Sigmoid colon (tissue), 6 donors: ENCODE measurements at regions not wholly inside any gene's neighbourhood (a gene's known extent, or its start where the extent isn't known, plus 50 kb on each side); places are given as distances from the start of the nearest gene placed in this dataset.

Experiments
- DNase-seq: peaks from one replicate; pipeline ENCODE4 v3.0.0-alpha.2; 2019
- H3K27ac ChIP-seq, 4 donors: fragments of 200-600 bp; sonication (generic); one replicate each; pipeline ENCODE4 v1.5.1; 2016 to 2019; ENCODE audit warnings: mild to moderate bottlenecking in 1 of 4
- H3K27me3 ChIP-seq, 3 donors: fragments of 200-600 bp; sonication (generic); one replicate each; pipeline ENCODE4 v1.5.1; 2019; ENCODE audit warnings: mild to moderate bottlenecking in 1 of 3
- H3K36me3 ChIP-seq, 4 donors: fragments of 200-600 bp; sonication (generic); one replicate each; pipeline ENCODE4 v1.5.1; 2016 to 2019
- H3K4me1 ChIP-seq, 4 donors: fragments of 200-600 bp; sonication (generic); one replicate each; pipeline ENCODE4 v1.5.1; 2017 to 2019
- H3K4me3 ChIP-seq, 4 donors: fragments of 200-600 bp; sonication (generic); one replicate each; pipeline ENCODE4 v1.5.1; 2017 to 2019; ENCODE audit warnings: mild to moderate bottlenecking in 2 of 4, moderate library complexity in 1 of 4
- H3K9me3 ChIP-seq, 4 donors: fragments of 200-600 bp in 3 of 4; sonication (generic) in 3 of 4; one replicate each; pipeline versions ENCODE4 v1.5.1 to v1.6.1; 2013 to 2019
- CTCF ChIP-seq, 4 experiments: fragments of 450-650 bp in 3 of 4; fragments of 200-600 bp in 1 of 4; IDR thresholded peaks; one replicate each; pipeline ENCODE4 v1.5.1; 2016 to 2019; ENCODE audit warnings: antibody characterized with exemption in 4 of 4, mild to moderate bottlenecking in 3 of 4, moderate library complexity in 2 of 4
- EP300 ChIP-seq, 4 donors: sonication (generic); formaldehyde crosslinking; IDR thresholded peaks; one replicate each; pipeline ENCODE4 v1.6.1; 2017; ENCODE audit warnings: antibody characterized with exemption in 4 of 4
- POLR2A ChIP-seq, 2 donors: fragments of 450-650 bp; IDR thresholded peaks; one replicate each; pipeline ENCODE4 v1.6.1; 2016; ENCODE audit warnings: antibody characterized with exemption in 2 of 2, mild to moderate bottlenecking in 2 of 2, moderate library complexity in 2 of 2
- POLR2AphosphoS5 ChIP-seq, 4 donors: sonication (generic); formaldehyde crosslinking; IDR thresholded peaks; one replicate each; pipeline ENCODE4 v1.6.1; 2017; ENCODE audit warnings: antibody characterized with exemption in 4 of 4
- WGBS, 2 donors: extraction: QIAGEN DNeasy Blood & Tissue Kit; methylation state at CpG; one replicate each; pipeline ENCODE4 v1.1.7; 2013; 5-methylcytosine and 5-hydroxymethylcytosine counted together
- intact Hi-C: fragments of 100-400 bp; cut with DNase I; formaldehyde crosslinking; loops from one replicate; pipeline ENCODE4 v1.15.1; 2023
- donor health status: healthy with polysubstance abuse.
- donor health status: healthy.

- intact Hi-C loops, result no loop called here
- Histone ChIP-seq H3K36me3 (no peaks in the 10 kb centered on the region), H3K4me3 (no peak overlapping the region), H3K4me1 (no peaks in the 10 kb centered on the region), H3K9me3 (no peaks in the 10 kb centered on the region), H3K27me3 (no peaks in the 10 kb centered on the region), H3K27ac (no peak overlapping the region)
- TF ChIP-seq POLR2AphosphoS5 (IDR thresholded peaks at IDR 0.05) (no peak), EP300 (IDR thresholded peaks at IDR 0.05) (no peak), CTCF (IDR thresholded peaks at IDR 0.05) (no peak), POLR2A (IDR thresholded peaks at IDR 0.05) (no peak)
- DNase-seq, result no peak
- 78 to 83% methylated on average over 2 of the region's 2 CpGs for WGBS, 2 donors
Measured at GRCh38 chr2:219976871-219977270, 349.4 kb downstream of the SLC4A3 start.

GRCh38 chr2:219980638-219981037 is 353.2 kb downstream of the SLC4A3 start:
- Histone ChIP-seq H3K4me1 (no peaks in the 10 kb centered on the region), H3K27me3 (no peaks in the 10 kb centered on the region), H3K4me3 (no peak overlapping the region), H3K27ac (no peak overlapping the region), H3K36me3 (no peaks in the 10 kb centered on the region), H3K9me3 (no peaks in the 10 kb centered on the region)
- DNase-seq, result no peak
- intact Hi-C loops, result no loop called here
- TF ChIP-seq EP300 (IDR thresholded peaks at IDR 0.05) (no peak), POLR2AphosphoS5 (IDR thresholded peaks at IDR 0.05) (no peak), POLR2A (IDR thresholded peaks at IDR 0.05) (no peak), CTCF (IDR thresholded peaks at IDR 0.05) (no peak)
- 16 to 50% methylated on average over 2 of the region's 2 CpGs for WGBS, 2 donors

DNA sequence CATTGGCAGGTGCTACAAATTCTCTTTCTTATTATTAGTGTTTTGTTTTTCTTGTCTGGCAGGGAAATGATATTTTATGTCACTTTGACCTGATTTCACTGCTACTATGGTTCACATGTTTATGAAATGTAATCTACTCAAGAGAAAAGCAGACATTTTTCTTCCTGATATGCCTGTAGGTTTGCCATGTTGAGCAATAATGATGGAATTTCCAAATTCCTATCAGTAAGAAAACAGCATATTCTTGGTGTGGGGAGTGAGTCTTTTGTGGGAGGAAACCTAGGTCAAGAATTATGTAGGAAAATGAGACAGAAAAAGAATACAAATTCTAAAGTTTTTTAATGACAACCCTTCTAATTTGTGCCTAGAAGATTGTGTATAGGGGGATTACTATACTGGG is 356.4 kb downstream of the SLC4A3 start:
- Histone ChIP-seq H3K27me3 (no peaks in the 10 kb centered on the region), H3K4me3 (no peak overlapping the region), H3K27ac (no peak overlapping the region), H3K9me3 (no peaks in the 10 kb centered on the region), H3K36me3 (no peaks in the 10 kb centered on the region), H3K4me1 (no peaks in the 10 kb centered on the region)
- no peak for DNase-seq
- TF ChIP-seq POLR2AphosphoS5 (IDR thresholded peaks at IDR 0.05) (no peak), CTCF (IDR thresholded peaks at IDR 0.05) (no peak), POLR2A (IDR thresholded peaks at IDR 0.05) (no peak), EP300 (IDR thresholded peaks at IDR 0.05) (no peak)
- intact Hi-C loops, result no loop called here

GRCh38 chr2:219985017-219985416 is 357.6 kb downstream of the SLC4A3 start:
- Histone ChIP-seq H3K27me3 (no peaks in the 10 kb centered on the region), H3K4me1 (no peaks in the 10 kb centered on the region), H3K4me3 (no peak overlapping the region), H3K27ac (no peak overlapping the region), H3K9me3 (no peaks in the 10 kb centered on the region), H3K36me3 (no peaks in the 10 kb centered on the region)
- TF ChIP-seq POLR2AphosphoS5 (IDR thresholded peaks at IDR 0.05) (no peak), CTCF (IDR thresholded peaks at IDR 0.05) (no peak), EP300 (IDR thresholded peaks at IDR 0.05) (no peak), POLR2A (IDR thresholded peaks at IDR 0.05) (no peak)
- no peak for DNase-seq
- intact Hi-C loops, result no loop called here
- WGBS, 2 donors, result 66 to 75% methylated on average over 3 of the region's 3 CpGs

- no peak for DNase-seq
- no peaks in the 10 kb centered on the region for H3K9me3 ChIP-seq
- intact Hi-C loops, result no loop called here
- H3K27me3 ChIP-seq, result no peaks in the 10 kb centered on the region
- no peak overlapping the region for H3K27ac ChIP-seq
- TF ChIP-seq CTCF (IDR thresholded peaks at IDR 0.05), result no peak
- H3K4me3 ChIP-seq, result no peak overlapping the region
- 52 to 68% methylated on average over 2 of the region's 2 CpGs for WGBS, 2 donors
- H3K36me3 ChIP-seq, result no peaks in the 10 kb centered on the region
- no peaks in the 10 kb centered on the region for H3K4me1 ChIP-seq
Measured at GRCh38 chr2:219987830-219988229, 360.4 kb downstream of the SLC4A3 start.
